Fibroblast of lung (primary cell): ENCODE measurements at regions not wholly inside any gene's neighbourhood (a gene's known extent, or its start where the extent isn't known, plus 50 kb on each side); places are given as distances from the start of the nearest gene placed in this dataset.

ENCODE experiments used
- DNase-seq, 2 donors: peaks; one replicate each; pipeline versions ENCODE4 v3.0.0 to v3.0.0-alpha.2; 2010; ENCODE audit warnings: low read depth in 2 of 2
- H2AFZ ChIP-seq: 2 replicates; pipeline ENCODE4 v1.5.1; 2012; ENCODE audit warnings: low read length, control low read depth, inconsistent platforms
- H3K27ac ChIP-seq: 2 replicates; pipeline ENCODE4 v1.5.1; 2011; ENCODE audit warnings: low read length, control low read depth; ENCODE audit not compliant: insufficient read depth
- H3K27me3 ChIP-seq: 2 replicates; pipeline ENCODE4 v1.5.1; 2011; ENCODE audit warnings: mild to moderate bottlenecking, low read length; ENCODE audit not compliant: control insufficient read depth, insufficient read depth
- H3K36me3 ChIP-seq: 2 replicates; pipeline ENCODE4 v1.5.1; 2011; ENCODE audit warnings: low read length; ENCODE audit not compliant: control insufficient read depth, insufficient read depth
- H3K4me1 ChIP-seq: 2 replicates; pipeline ENCODE4 v1.5.1; 2011; ENCODE audit warnings: low read length; ENCODE audit not compliant: control insufficient read depth, insufficient read depth; ENCODE audit errors: extremely low read depth
- H3K4me2 ChIP-seq: 2 replicates; pipeline ENCODE4 v1.5.1; 2011; ENCODE audit warnings: low read length, control low read depth; ENCODE audit not compliant: insufficient read depth; ENCODE audit errors: extremely low read depth
- H3K4me3 ChIP-seq, 4 experiments: fragments of 200-600 bp in 1 of 4; sonication (generic) in 1 of 4; replicated peaks in 1 of 4; 2 replicates each; pipeline ENCODE4 v1.5.1; 2011 to 2016; ENCODE audit warnings: low read length in 4 of 4, low read depth in 3 of 4, mild to moderate bottlenecking in 3 of 4, control low read depth in 2 of 4, inconsistent platforms in 1 of 4, mixed read lengths in 1 of 4; ENCODE audit not compliant: insufficient read depth in 1 of 4; ENCODE audit errors: control extremely low read depth in 1 of 4
- H3K79me2 ChIP-seq: 2 replicates; pipeline ENCODE4 v1.5.1; 2012; ENCODE audit warnings: mild to moderate bottlenecking, low read length, inconsistent platforms; ENCODE audit not compliant: control insufficient read depth, insufficient read depth
- H3K9ac ChIP-seq: 2 replicates; pipeline ENCODE4 v1.5.1; 2011; ENCODE audit warnings: mild to moderate bottlenecking, low read length, control low read depth; ENCODE audit not compliant: insufficient read depth
- H3K9me3 ChIP-seq: 2 replicates; pipeline ENCODE4 v1.5.1; 2012; ENCODE audit warnings: low read depth, low read length; ENCODE audit not compliant: control insufficient read depth, insufficient read depth
- H4K20me1 ChIP-seq: 2 replicates; pipeline ENCODE4 v1.5.1; 2011; ENCODE audit warnings: low read length; ENCODE audit not compliant: control insufficient read depth, insufficient read depth; ENCODE audit errors: extremely low read depth
- EZH2 ChIP-seq: IDR thresholded peaks from 2 replicates; pipeline ENCODE4 v1.5.1; 2012; ENCODE audit warnings: low read length, control low read depth, mild to moderate bottlenecking; ENCODE audit errors: missing control alignments
- TF ChIP-seq, protein P1 (sequence below), 2 donors: IDR thresholded peaks in 1 of 2; conservative IDR thresholded peaks in 1 of 2; 1 replicate in 1 of 2; 2 replicates in 1 of 2; pipeline ENCODE4 v1.5.1; 2011 to 2012; ENCODE audit warnings: low read length in 2 of 2, control low read depth in 1 of 2, inconsistent platforms in 1 of 2, low read depth in 1 of 2, mild to moderate bottlenecking in 1 of 2

GRCh38 chr6:141139461-141139860, 993.3 kb upstream of the GJE1 start:
- Histone ChIP-seq H3K36me3 (no peaks in the 10 kb centered on the region), H3K4me1 (no peaks in the 10 kb centered on the region), H3K9me3 (no peaks in the 10 kb centered on the region), H3K79me2 (no peaks in the 10 kb centered on the region), H3K9ac (no peak overlapping the region), H3K4me2 (no peak overlapping the region), H3K4me3 (no peak overlapping the region), H2AFZ (no peak overlapping the region), H3K27me3 (no peaks in the 10 kb centered on the region), H4K20me1 (no peaks in the 10 kb centered on the region), H3K27ac (no peak overlapping the region)
- no peak for DNase-seq
- TF ChIP-seq, protein P1, sequence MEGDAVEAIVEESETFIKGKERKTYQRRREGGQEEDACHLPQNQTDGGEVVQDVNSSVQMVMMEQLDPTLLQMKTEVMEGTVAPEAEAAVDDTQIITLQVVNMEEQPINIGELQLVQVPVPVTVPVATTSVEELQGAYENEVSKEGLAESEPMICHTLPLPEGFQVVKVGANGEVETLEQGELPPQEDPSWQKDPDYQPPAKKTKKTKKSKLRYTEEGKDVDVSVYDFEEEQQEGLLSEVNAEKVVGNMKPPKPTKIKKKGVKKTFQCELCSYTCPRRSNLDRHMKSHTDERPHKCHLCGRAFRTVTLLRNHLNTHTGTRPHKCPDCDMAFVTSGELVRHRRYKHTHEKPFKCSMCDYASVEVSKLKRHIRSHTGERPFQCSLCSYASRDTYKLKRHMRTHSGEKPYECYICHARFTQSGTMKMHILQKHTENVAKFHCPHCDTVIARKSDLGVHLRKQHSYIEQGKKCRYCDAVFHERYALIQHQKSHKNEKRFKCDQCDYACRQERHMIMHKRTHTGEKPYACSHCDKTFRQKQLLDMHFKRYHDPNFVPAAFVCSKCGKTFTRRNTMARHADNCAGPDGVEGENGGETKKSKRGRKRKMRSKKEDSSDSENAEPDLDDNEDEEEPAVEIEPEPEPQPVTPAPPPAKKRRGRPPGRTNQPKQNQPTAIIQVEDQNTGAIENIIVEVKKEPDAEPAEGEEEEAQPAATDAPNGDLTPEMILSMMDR (conservative IDR thresholded peaks at IDR 0.05 in 1 of 2, IDR thresholded peaks at IDR 0.05 in 1 of 2; ENCODE audit: low read depth in 1 of 2, low read length in 2 of 2), result no peak
- TF ChIP-seq EZH2, result no peak

DNA sequence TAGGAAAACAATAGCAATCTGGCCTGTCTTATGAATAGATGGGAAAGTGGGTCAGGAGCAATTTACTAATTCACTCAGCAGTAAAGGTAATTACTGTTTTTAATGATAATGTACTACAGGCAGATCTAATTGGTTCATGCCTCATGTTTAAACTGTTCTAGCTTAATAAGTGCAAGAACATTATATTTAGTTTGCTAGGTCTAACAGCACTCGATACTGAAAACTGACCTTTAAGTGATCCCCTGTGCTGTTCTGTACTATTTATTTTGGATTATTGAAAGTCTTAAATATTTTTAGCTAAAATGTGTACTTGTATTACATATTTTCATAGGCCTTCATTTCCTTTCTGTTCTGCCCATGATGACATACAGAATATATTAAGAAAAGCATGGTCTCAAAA, 998.0 kb upstream of the GJE1 start:
- H3K27me3 ChIP-seq, result no peaks in the 10 kb centered on the region
- H3K4me3 ChIP-seq, result no peak overlapping the region
- no peak overlapping the region for H3K27ac ChIP-seq
- no peak overlapping the region for H3K4me2 ChIP-seq
- H3K9ac ChIP-seq, result no peak overlapping the region
- no peaks in the 10 kb centered on the region for H3K9me3 ChIP-seq
- TF ChIP-seq EZH2, result no peak
- TF ChIP-seq, protein P1 (conservative IDR thresholded peaks at IDR 0.05 in 1 of 2, IDR thresholded peaks at IDR 0.05 in 1 of 2; ENCODE audit: low read depth in 1 of 2, low read length in 2 of 2), result no peak
- no peaks in the 10 kb centered on the region for H4K20me1 ChIP-seq
- H3K36me3 ChIP-seq, result no peaks in the 10 kb centered on the region
- H3K79me2 ChIP-seq, result no peaks in the 10 kb centered on the region
- no peak overlapping the region for H2AFZ ChIP-seq
- H3K4me1 ChIP-seq, result no peaks in the 10 kb centered on the region
- no peak for DNase-seq

- Histone ChIP-seq H4K20me1 (no peaks in the 10 kb centered on the region), H3K4me3 (no peak overlapping the region)
Measured at GRCh38 chr6:141133836-141134235, 998.9 kb upstream of the GJE1 start.

More at GRCh38 chr6:141133836-141134235, 998.9 kb upstream of the GJE1 start:
- no peaks in the 10 kb centered on the region for H3K36me3 ChIP-seq
- TF ChIP-seq EZH2, result no peak
- TF ChIP-seq, protein P1 (conservative IDR thresholded peaks at IDR 0.05 in 1 of 2, IDR thresholded peaks at IDR 0.05 in 1 of 2; ENCODE audit: low read depth in 1 of 2, low read length in 2 of 2), result no peak
- no peak overlapping the region for H3K9ac ChIP-seq
- no peaks in the 10 kb centered on the region for H3K27me3 ChIP-seq
- H2AFZ ChIP-seq, result no peak overlapping the region
- H3K9me3 ChIP-seq, result no peaks in the 10 kb centered on the region
- H3K79me2 ChIP-seq, result no peaks in the 10 kb centered on the region
- no peak overlapping the region for H3K4me2 ChIP-seq
- no peaks in the 10 kb centered on the region for H3K4me1 ChIP-seq
- DNase-seq, result no peak
- no peak overlapping the region for H3K27ac ChIP-seq
